HG03025 (cell line): ENCODE measurements at regions not wholly inside any gene's neighbourhood (a gene's known extent, or its start where the extent isn't known, plus 50 kb on each side); places are given as distances from the start of the nearest gene placed in this dataset.

Experiments
- ATAC-seq: cut with Tn5 transposase; IDR thresholded peaks from one replicate; pipeline ENCODE4 v1.9.1; 2021; ENCODE audit warnings: mild to moderate bottlenecking, moderate library complexity; ENCODE audit not compliant: unreplicated experiment, low FRiP score

DNA sequence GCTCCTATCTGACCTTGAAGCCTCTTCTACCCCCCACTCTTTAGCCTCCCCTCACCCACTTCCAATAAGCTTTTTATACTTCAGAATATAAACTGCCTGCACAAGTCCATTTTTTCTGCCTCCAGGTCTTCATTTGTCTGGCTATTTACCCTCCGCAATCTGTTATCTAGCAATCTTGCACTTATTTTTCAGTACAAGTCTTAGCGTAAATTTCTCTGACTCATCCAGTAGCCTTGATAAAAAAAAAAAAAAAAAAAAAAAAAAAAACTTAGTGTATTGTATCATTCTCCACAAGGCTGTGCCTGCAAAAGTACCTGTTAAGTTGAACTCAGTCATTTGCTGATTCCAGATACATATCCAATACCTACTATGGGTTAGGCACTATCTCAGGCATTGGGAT is 219.5 kb upstream of the DKK2 start:
- no peak for ATAC-seq

DNA sequence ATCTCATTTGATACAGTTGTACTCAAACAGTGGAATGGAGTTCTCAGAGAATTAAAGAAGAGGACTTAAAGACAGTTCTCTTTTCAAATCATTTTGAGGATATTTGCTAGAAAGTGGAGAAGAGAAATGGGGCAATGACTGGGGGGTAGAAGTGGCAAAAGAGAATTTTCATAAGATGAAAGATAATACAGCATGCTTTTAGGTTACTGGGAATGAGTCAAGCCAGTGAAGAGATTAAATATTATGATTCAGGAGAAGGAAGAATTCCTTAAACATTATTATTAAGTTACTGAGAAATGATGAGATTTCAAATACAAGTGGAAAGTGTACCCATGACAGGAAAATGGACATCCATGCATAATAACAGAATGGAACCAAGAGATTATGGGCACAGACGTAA is 219.0 kb upstream of the DKK2 start:
- ATAC-seq: no peak

DNA sequence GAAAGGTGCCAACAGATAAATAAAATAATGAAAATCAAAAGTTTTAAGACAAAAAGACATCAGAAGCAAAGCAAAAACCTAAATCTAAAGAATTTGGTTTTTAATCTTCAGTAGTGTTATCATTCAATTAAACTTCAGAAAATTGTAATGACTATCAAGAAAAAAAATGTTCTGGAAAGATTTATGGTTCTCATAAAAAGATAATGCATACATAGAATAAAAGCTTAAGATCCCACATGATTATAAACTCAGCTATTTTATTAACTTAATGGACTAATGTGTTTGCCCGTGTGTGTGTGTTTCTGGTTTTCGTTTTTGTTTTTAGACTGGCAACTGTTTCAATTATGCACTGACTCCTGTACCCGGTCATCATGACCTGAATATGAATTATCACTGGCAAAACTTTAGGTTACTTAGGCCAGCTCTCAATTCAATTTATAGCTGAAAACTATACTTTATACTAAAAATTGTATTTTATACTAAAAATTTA is 217.5 kb upstream of the DKK2 start:
- no peak for ATAC-seq

DNA sequence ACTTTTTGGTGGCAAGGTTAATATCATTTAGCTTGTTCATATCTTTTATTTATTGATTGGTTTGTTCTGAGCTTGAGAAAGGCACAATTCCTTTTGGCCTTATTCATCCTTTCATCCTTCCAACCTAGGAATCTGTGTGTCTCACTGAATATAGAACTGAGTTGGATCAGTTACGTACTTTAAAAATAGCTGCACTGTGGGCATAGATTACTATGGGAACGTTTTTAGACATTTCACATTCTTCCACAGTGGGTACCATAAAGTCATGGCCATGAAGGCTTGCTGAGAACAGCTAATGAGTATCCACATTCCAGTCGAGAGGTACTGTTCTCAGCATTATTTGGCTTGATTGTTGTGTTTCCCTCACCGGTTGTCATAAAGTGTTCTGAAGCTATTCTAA is 217.0 kb upstream of the DKK2 start:
- ATAC-seq: no peak

DNA sequence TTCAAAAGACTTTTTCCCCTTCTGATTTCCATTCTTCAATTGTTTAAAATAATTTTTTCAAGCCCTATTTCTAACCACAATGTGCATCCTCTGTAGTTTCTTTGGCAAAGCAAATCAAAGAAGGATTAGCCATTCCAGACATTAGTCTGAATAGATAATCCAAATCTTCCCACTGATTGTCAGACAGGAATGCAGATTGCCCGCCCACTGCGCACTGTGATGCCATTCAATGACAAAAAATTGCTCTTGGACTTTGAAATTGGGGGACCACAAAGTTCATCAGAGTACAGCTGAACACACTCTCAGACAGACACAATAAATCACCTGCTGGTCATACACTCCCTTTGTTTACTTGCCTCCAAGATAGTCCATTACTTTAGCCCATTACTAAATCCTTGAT is 216.5 kb upstream of the DKK2 start:
- no peak for ATAC-seq

DNA sequence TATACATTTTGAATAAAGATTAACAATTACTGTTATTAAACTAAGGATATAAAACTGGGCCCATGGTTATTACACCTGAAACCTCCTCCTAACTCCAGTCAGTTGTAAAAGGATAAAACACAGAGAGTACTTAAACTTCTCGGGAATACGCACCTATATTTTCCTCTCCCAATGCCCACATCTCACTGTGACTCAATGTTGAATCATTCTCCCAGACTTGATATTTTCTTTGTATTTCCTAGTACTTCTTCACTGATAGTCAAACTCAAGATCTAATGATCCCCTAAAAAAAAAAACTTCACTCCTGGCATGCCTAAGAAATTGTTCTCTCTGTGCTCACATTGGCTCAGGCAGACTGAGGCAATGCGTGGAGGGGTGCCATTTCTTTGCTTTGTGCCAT is 212.5 kb upstream of the DKK2 start:
- ATAC-seq: no peak

DNA sequence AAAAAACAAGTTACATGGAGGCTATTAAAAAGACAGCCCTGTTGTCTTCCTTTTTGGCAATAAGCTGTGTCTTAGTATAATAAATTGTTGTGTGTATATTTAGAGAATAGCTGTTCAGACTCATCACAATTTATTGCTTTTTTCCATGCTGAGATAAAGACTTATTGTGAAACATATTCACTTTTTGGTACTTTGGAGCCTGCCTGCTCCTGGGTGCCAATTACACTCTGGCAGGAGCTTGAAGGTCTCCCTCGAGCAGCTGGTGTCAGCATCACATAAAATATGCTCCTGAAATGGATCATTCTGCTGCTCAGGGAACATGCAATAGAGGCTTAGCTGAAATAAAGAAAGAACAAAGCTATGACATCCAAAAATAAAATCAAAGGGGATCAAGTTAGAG is 211.6 kb upstream of the DKK2 start:
- no peak for ATAC-seq

DNA sequence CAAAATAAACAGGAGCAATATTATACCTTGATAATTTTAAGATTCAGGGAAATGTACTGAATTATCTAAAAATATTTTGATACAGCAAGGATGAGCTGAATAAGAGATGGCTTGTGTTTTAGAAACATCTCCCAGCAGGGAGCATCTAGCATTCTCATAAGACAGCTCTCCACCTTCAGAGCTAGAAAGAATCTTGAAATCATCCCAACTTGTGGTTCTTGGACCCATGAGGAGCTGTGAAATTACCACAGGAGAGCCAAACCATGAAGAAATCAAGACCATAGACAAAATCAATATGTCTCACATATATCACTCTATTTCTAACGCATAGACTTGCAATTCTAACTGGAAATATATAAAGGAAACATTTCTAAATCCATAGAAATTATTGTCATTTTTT is 210.6 kb upstream of the DKK2 start:
- ATAC-seq: no peak

DNA sequence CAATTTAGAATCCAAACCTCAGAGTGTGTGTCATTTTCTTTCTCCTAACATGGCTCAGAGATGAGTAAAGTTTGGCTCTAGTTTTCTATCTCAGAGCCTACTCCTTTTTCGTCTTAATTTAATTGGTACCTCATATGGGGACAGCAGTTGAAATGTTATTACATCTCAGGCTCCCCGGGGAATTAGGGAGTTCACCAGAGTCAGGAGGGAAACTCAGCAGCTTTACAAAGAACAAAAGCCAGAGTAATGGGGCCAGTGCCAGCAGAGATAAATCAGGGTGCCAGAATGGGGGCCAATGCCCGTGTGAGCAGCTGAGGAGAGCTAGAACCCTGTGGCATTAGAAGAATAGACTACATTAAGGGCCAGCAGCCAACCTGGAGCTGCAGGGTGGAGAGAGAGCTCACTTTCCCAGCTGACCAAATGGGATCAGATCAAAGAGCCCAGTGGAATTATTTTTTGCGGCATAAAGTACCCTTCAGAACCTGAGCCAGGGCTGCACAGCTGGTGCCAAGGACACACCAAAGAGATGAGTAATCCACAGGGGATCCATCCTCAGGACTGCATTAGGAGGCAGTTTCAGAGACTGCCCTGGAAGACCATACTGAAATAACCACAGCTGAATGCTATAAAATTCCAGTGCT is 207.1 kb upstream of the DKK2 start:
- no peak for ATAC-seq

DNA sequence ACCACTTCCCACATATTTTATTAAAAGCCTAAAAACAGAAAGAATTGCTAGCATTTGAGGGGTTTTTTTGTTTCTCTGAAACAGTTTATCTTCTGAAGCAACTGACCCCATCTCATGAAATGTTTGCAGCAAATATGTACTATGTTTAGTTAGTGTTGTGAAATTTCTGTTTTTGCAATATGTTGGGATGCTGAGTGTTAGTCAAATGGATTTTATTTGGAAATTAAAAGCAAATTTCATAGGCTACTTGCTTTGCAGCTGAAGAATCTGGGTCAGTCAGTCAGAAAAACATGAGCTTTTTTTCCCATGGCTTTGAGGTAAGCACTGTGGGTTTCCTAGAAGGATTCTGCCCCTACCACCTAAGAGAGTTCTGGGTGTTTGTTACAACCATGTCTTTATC is 184.9 kb upstream of the DKK2 start:
- no peak for ATAC-seq

DNA sequence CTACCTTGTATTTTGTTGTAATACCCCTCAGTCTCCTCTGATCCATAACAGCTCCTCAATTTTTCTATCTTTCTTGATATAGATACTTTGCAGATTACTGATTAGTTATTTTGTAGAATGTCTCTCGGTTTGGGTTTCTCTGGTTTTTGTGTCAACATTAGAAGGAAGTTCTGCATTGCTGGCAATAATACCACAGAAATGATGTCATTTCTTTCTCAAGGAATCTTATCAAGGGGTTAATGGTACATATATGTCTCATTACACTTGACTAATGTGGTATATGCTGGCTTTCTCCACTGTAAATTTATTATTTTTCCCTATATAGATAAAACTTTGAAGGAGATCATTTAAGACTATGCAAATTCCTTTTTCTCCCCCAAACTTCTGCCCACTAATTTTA is 183.6 kb upstream of the DKK2 start:
- ATAC-seq: no peak

DNA sequence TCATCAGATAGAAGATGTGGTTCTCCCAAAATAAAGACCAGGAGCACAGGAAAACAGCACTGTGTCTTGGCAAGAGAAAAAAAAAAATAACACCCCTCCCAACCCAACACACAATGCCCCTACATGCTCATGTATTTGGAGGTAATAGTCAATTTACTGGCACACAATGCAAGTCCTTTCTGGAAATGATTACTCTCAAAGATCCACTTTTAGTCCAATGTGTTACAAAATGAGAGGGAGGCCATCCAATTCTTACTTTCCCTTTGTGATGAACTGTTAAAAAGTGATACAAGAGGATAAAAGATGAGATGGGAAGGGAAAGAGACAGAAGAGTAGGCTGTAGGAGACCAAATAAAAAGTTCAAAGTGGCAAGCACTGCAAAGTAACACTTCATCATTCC is 180.3 kb upstream of the DKK2 start:
- no peak for ATAC-seq

DNA sequence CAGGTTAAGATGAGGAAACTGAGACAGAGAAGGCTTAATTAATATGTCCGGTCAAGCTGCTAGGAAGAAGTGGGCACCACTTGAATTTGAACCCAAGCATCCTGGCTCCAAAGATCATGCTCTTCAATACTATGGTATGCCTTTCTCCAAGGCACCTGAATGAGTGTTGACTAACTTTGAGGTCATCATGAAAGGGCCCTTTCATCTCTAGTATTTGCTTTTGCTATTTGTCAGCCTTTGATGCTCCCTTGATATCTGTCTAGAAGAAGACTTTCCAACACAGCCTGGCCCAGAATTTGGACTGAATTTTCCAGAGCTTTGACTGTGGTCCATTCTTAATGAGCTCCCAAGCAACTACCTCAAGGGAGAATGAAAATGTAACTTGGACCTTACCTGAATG is 179.1 kb upstream of the DKK2 start:
- no peak for ATAC-seq

DNA sequence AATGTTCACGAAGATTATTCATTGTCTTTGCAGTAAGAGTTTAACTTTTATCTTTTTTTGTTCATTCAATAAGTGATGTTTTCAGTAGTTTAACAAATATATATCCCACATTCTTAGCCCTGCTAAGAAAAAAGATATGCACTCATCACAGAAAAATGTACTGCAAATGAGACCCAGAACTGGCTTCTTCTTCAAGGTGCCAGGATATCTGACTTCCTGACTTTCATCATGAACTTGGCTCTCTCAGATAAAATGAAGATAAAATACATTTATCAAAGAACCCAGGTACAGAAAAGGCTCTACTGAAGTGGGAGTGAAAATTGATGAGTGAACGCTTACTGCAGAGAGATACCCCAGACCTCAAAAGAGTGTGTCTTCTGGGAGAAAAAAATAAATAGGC is 177.8 kb upstream of the DKK2 start:
- no peak for ATAC-seq

DNA sequence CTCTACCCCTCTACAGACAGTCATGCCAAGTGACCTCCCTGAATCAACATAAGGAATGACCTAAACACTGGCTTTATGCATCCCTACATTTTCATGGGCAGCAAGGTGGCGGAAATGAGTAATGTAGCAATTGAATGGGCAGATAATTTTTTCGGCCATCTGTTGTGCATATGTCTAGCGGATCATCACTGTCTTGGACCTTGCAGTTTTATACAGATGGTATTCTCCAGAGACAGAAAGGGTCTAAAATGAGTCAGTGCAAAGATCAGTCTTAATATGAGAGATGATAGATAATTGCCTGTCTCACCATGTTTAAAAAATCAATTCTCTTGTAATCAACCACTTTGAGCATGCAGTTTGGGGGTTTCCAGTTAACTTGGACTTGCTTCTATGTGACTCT is 177.3 kb upstream of the DKK2 start:
- no peak for ATAC-seq

DNA sequence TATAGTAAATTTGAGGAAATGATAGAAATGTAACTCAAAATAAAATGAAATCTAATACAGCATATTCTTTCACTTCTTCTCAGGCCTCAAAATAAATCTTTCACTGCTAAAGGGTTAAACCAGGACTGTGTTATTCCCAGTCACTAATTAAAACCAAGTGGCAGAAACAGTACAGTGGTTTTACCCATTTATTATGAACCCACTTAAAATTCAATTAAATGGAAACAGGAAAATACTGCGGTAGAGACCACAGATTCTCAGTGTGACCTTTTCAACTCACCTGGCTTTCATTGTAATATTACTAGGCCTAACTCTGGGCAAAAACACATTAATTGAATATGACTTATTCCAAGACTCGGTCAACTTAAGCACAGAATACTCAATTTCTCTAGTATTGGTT is 176.5 kb upstream of the DKK2 start:
- no peak for ATAC-seq

DNA sequence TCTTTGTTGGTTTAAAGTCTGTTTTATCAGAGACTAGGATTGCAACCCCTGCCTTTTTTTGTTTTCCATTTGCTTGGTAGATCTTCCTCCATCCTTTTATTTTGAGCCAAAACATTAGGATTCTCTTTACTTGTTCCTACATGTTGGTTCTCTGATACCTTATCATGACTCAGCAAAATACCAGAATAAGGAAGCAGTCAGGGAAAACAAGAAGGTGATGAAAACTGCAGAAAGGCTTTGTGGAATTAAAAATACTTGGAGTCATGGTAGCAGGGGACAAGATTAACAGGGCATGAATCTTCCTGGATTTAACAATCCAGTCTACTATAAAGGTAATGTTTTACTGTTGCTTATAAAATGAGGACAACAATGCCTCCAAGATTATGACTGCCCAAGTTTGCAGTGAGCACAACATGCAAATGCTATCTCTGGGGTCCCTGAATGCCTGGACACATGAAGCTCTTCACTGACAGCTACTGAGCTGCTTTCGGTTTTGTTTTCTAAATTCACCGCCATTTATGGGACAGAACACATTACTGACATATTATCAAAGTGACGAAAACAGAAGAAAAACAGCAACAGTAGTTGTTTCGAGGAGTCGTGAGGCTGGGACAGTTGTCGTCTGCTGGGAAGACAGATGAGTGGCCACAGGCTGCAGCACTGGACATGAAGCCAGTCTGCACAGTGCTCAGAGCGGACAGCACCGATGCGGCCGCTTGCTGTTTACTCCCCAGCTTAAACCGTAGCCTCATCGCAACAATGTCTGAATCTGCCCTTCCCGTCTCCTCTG is 174.5 kb upstream of the DKK2 start:
- no peak for ATAC-seq

DNA sequence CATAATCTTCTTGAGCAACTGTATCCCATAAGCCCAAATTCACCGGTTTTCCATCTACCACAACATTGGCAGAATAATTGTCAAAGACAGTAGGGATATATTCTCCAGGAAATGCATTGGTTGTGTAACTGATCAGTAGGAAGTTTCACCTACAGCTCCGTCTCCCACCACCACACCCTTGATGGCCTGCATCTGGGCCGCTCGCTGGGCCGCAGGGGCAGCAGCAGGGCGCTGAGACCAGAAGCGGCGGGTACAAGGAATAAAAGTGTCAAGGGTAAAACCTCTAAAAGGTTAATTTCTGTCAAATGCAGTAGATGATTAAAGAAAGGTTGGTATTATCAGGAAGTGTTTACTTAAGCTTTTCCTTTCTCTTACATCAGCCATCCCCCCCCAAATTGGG is 167.6 kb upstream of the DKK2 start:
- no peak for ATAC-seq

DNA sequence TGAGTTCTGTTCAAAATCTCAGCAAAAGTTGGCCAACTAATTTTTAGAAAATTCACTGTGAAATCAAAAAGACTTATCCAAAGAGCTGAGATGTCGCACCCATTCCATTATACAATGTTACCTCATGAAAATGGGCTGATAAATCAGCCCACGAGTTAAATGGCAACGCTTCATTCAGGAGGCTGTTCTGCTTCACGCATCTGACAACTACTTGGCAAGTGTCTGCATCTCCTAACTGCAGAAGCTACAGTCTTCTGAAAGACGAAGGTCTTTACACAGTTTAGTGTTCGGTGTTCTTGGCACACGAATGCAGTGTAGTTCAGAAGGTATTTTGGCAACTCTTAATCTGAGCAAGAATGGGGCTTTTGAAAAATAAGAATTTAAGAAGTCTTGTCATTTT is 166.6 kb upstream of the DKK2 start:
- no peak for ATAC-seq

DNA sequence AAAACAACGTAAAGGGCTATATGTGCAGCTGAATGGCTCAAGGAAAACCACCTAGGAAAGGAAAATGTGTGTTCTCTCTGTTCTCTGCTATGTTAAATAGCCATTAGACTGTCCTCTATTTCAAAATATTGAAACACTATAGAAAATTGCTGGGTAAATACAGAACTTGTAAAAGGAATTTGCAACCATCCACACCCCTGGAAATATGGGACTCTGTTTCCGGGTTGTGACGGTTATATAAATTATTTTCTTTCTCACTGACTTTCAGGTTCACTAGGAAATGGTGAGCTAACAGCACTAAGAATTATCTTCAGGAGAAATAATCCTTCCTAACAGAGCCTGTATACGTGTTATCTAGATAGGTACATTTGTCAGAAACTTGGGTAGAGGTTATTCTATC is 161.0 kb upstream of the DKK2 start:
- no peak for ATAC-seq

DNA sequence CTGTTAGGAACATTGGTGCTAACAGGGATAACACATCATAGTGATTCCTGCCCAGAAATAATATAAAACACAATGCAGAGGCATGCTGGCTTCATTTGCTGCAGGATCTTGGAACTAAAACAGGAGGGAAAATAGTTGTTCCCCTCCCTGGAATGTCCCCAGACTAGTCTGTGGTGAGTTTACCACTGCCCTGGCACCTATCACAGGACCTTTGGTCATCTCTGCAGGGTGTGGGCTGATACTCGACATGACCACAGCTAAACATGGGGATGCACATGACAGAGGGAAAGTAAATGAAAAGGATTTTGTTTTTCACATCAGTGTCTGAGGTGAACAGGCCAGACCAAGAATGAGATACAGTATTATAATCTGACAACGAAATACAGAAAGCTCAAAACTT is 160.2 kb upstream of the DKK2 start:
- no peak for ATAC-seq

DNA sequence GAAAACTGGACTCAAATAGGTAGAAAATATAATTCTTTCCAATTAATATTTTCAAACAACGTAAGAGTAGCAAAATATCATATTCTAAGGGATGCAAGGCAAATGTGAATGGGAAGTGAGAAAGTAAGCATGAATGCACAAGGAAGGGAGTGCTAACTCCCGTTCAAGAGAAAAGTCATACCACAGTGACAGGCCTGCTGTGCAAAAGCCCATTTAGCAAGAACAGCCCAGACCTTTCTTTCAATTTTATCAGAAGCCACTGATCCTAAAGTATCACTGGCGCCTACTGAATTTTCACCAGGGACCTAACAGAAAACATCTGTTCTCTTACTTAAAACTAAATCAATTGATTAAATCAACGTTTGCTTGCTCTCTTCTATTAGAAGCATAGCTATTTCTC is 157.9 kb upstream of the DKK2 start:
- no peak for ATAC-seq
